ENCODE measurements at regions not wholly inside any gene's neighbourhood (a gene's known extent, or its start where the extent isn't known, plus 50 kb on each side); places are given as distances from the start of the nearest gene placed in this dataset.

- TF ChIP-seq EZH2 (IDR thresholded peaks at IDR 0.05; ENCODE audit: borderline replicate concordance) (no peak), CTCF (IDR thresholded peaks at IDR 0.05; ENCODE audit: poor library complexity) (no peak), EZH2phosphoT487 (IDR thresholded peaks at IDR 0.05; ENCODE audit: low read depth, severe bottlenecking, unreplicated experiment) (no peak)
Observed at GRCh38 chr2:16940214-16940613, 274.6 kb upstream of the CYRIA start.

Measured in hepatocyte (in vitro differentiated cells).